Activated CD4-positive, alpha-beta T cell treated with anti-CD3 and anti-CD28 coated beads, Interleukin-2, Interleukin-4, amounts not matched to agents 100 ng/mL and 50 ng/mL, durations not matched to agents 16 hours and 8 hours (primary cell): ENCODE measurements at regions not wholly inside any gene's neighbourhood (a gene's known extent, or its start where the extent isn't known, plus 50 kb on each side); places are given as distances from the start of the nearest gene placed in this dataset.
A peak's percentile ranks its signal among the peaks of the same experiment; 100 is the strongest.
"Not testable (repeated sequence)": the region's sequence is repeated elsewhere in the genome, so short reads cannot be mapped to it uniquely, and the experiment has no call there.

Source experiments
- DNase-seq: peaks from one replicate; pipeline ENCODE4 v3.0.0-alpha.2; 2020; ENCODE audit warnings: low spot score

- DNase-seq = no peak
These were observed 366.5 kb upstream of the KLF6 start for GRCh38 chr10:4151466-4151865.

- no peak for DNase-seq
These were observed 365.7 kb upstream of the KLF6 start for GRCh38 chr10:4150676-4151075.

GRCh38 chr10:4149460-4149859 lies 364.5 kb upstream of the KLF6 start:
- DNase-seq = not testable (repeated sequence)

GRCh38 chr10:4147245-4147644 lies 362.2 kb upstream of the KLF6 start:
- DNase-seq = no peak

GRCh38 chr10:4144817-4145216 lies 359.8 kb upstream of the KLF6 start:
- no peak for DNase-seq

- no peak for DNase-seq
These were observed 356.5 kb upstream of the KLF6 start for GRCh38 chr10:4141471-4141870.

- no peak for DNase-seq
These were observed 353.2 kb upstream of the KLF6 start for GRCh38 chr10:4138146-4138721.

- no peak for DNase-seq
These were observed 352.3 kb upstream of the KLF6 start for GRCh38 chr10:4137299-4137698.

GRCh38 chr10:4136121-4136520 lies 351.1 kb upstream of the KLF6 start:
- DNase-seq = no peak

- DNase-seq = no peak
These were observed 347.2 kb upstream of the KLF6 start for GRCh38 chr10:4132216-4132556.

- peak; percentile 88 for DNase-seq
These were observed 346.6 kb upstream of the KLF6 start for GRCh38 chr10:4131407-4132215.

- peak; percentile 35 for DNase-seq
These were observed 345.7 kb upstream of the KLF6 start for GRCh38 chr10:4130685-4131084.

GRCh38 chr10:4129866-4130477 lies 345.0 kb upstream of the KLF6 start:
- no peak for DNase-seq

- DNase-seq = peak; percentile 85
These were observed 342.7 kb upstream of the KLF6 start for GRCh38 chr10:4127518-4128315.

GRCh38 chr10:4125776-4126175 lies 340.8 kb upstream of the KLF6 start:
- DNase-seq = no peak

GRCh38 chr10:4121502-4122380 lies 336.7 kb upstream of the KLF6 start:
- peak; percentile 24 for DNase-seq

GRCh38 chr10:4120096-4120853 lies 335.3 kb upstream of the KLF6 start:
- DNase-seq = peak; percentile 28

- DNase-seq = no peak
These were observed 334.1 kb upstream of the KLF6 start for GRCh38 chr10:4119107-4119506.

GRCh38 chr10:4117604-4118003 lies 332.6 kb upstream of the KLF6 start:
- no peak for DNase-seq

GRCh38 chr10:4111643-4112042 lies 326.6 kb upstream of the KLF6 start:
- DNase-seq = no peak

- no peak for DNase-seq
These were observed 324.5 kb upstream of the KLF6 start for GRCh38 chr10:4109469-4109868.
